ENCODE measurements at regions not wholly inside any gene's neighbourhood (a gene's known extent, or its start where the extent isn't known, plus 50 kb on each side); places are given as distances from the start of the nearest gene placed in this dataset.

DNA sequence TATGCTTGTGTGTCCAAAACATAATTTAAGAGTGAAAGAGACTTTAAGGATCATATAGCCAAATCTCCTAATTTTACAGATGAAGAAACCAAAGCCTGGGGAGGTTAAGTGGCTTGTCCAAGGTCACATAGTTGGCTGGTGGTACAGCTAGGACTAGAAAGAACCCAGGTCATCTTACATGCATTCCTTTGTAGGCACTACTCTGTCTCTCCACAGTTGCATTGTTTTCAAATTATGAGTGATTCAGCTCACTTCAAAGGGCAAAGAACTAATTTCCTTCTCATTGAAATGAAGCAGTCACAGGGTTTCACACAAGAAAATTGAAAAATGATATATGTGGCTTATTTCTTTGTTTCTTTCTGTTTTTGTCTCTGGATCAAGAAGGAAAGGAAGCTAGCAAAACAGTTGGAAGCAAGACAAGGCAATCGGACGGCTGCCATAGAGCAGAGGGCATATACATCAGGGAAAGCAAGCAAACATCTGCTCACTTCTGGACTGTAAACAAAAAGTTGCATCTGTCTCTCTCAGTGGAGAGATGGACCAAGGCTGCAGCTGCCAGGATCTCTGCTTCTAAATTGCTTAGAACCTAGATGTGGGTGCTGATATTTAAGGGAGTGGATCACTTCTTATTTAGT is 107.5 kb upstream of the AMOT start:
- Histone ChIP-seq H3K27me3 (peaks cover 0 to 9% of the 10 kb centered on the region in 2 donors), H3K27ac (no peak overlapping the region), H3K36me3 (no peaks in the 10 kb centered on the region), H3K4me1 (no peaks in the 10 kb centered on the region), H3K9me3 (no peaks in the 10 kb centered on the region), H3K4me3 (no peak overlapping the region)
- TF ChIP-seq, protein P1, sequence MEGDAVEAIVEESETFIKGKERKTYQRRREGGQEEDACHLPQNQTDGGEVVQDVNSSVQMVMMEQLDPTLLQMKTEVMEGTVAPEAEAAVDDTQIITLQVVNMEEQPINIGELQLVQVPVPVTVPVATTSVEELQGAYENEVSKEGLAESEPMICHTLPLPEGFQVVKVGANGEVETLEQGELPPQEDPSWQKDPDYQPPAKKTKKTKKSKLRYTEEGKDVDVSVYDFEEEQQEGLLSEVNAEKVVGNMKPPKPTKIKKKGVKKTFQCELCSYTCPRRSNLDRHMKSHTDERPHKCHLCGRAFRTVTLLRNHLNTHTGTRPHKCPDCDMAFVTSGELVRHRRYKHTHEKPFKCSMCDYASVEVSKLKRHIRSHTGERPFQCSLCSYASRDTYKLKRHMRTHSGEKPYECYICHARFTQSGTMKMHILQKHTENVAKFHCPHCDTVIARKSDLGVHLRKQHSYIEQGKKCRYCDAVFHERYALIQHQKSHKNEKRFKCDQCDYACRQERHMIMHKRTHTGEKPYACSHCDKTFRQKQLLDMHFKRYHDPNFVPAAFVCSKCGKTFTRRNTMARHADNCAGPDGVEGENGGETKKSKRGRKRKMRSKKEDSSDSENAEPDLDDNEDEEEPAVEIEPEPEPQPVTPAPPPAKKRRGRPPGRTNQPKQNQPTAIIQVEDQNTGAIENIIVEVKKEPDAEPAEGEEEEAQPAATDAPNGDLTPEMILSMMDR (IDR thresholded peaks at IDR 0.05): no peak
- TF ChIP-seq EP300 (IDR thresholded peaks at IDR 0.05) (no peak), POLR2A (IDR thresholded peaks at IDR 0.05) (no peak)
- WGBS, 2 donors: 7 to 69% methylated on average over 2 of the region's 2 CpGs
- DNase-seq (ENCODE audit: low spot score in 2 of 2): no peak

DNA sequence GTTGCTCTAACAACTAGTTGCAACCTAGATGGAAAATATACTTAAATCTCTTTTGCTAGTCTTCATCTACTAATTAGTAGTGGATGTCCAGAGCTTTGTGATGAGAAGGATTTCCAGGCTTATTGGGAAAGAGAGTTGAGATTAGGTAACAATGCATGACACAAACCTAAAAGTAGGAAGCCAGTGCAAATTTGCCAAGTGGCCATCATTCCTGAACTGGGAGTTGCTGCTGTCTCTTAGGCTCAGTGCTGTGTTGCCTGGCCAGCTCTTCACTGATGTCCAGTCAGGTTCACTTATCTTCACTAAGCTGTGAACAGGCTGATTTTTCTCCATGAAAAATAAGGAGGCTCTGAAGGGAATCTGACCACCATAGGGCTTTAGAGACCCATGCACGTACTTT is 105.6 kb upstream of the AMOT start:
- H3K27ac ChIP-seq: no peak overlapping the region
- H3K36me3 ChIP-seq: no peaks in the 10 kb centered on the region
- peaks cover 0 to 9% of the 10 kb centered on the region in 2 donors for H3K27me3 ChIP-seq
- H3K4me1 ChIP-seq: no peaks in the 10 kb centered on the region
- TF ChIP-seq EP300 (IDR thresholded peaks at IDR 0.05) (no peak), POLR2A (IDR thresholded peaks at IDR 0.05) (no peak)
- TF ChIP-seq, protein P1 (IDR thresholded peaks at IDR 0.05): no peak
- WGBS, 2 donors: 59 to 67% methylated on average over 1 of the region's 1 CpG
- DNase-seq (ENCODE audit: low spot score in 2 of 2): no peak
- H3K9me3 ChIP-seq: no peaks in the 10 kb centered on the region
- H3K4me3 ChIP-seq: no peak overlapping the region

DNA sequence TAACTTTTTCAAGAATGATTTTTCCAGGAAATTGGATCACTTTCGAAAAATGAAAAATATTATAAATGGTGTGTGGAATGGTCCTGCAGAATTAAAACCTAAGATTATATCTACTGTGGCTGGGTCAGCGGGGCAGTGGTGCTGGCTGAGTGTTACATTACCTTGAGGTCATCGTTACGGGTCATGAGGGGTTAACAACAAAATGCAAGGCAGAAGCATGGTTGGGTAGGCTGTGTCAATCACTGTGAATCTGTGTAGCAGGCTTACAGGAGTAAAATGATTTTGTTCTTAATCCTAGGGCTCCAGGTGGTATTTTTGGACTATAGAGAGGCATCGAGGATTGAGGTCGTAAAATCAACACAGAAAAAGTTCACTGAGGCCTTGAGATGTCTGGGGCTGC is 105.2 kb upstream of the AMOT start:
- Histone ChIP-seq H3K4me3 (no peak overlapping the region), H3K4me1 (no peaks in the 10 kb centered on the region), H3K27me3 (peaks cover 0 to 9% of the 10 kb centered on the region in 2 donors), H3K9me3 (no peaks in the 10 kb centered on the region), H3K27ac (no peak overlapping the region), H3K36me3 (no peaks in the 10 kb centered on the region)
- TF ChIP-seq EP300 (IDR thresholded peaks at IDR 0.05): no peak
- TF ChIP-seq, protein P1 (IDR thresholded peaks at IDR 0.05): no peak
- no peak for TF ChIP-seq POLR2A (IDR thresholded peaks at IDR 0.05)
- no peak for DNase-seq (ENCODE audit: low spot score in 2 of 2)
- 83 to 88% methylated on average over 6 of the region's 6 CpGs for WGBS, 2 donors

DNA sequence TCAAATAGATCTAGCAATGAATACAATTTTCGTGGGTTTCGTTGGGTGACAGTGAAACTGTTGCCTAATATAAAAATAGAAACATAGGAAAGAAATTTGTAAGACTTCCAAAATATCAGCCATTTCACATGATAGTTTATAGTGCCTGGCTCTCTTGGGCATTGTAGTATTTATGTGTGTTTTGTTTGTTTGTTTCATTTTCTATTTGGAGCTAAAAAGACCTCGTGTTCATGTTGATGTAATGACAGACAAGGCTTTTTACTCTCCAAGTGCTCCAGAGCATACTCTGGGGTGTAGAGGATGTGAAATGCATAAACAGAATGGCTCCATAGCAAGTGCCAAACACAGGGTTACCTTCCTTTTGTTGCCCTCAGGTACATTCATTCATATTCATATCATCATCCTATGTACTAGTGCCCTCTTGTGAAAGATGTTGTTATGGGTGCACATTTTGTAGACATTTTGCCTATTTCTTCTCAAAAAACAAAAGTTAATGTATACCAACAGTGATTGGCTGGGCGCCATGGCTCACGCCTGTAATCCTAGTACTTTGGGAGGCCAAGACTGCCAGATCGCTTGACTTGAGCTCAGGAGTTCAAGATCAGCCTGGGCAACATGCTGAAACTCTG is 100.7 kb upstream of the AMOT start:
- Histone ChIP-seq H3K4me1 (no peaks in the 10 kb centered on the region), H3K4me3 (peak overlapping the region in 2 of 4 donors; percentile 9 to 17)
- 38 to 39% methylated on average over 5 to 6 of the region's 6 CpGs for WGBS, 2 donors

DNA sequence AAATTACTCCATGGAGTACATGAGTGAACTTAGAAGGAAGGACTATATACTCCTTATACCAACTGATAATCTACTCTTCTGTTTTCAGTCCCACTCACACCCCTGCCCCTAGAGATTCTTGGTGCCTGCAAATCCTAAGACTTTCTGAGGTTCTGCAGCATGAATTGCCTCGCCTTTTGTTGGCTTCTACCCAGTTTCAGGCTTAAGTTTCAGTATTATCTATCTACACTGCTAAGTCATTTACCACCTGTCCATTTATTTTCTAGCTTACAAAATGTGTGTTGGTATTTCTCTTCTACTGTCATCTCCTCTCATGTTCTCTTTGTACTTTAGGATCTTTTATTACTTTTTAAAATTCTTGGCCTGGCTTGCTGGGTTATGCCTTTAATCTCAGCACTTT is 94.4 kb upstream of the AMOT start:
- 38 to 60% methylated on average over 1 of the region's 1 CpG for WGBS, 2 donors

More for the DNA sequence above, 100.7 kb upstream of the AMOT start:
- no peak for TF ChIP-seq EP300 (IDR thresholded peaks at IDR 0.05)
- TF ChIP-seq, protein P1 (IDR thresholded peaks at IDR 0.05): no peak
- TF ChIP-seq POLR2A (IDR thresholded peaks at IDR 0.05): no peak
- Histone ChIP-seq H3K27me3 (peaks cover 0 to 14% of the 10 kb centered on the region in 2 donors), H3K9me3 (no peaks in the 10 kb centered on the region), H3K27ac (no peak overlapping the region), H3K36me3 (no peaks in the 10 kb centered on the region)
- DNase-seq (ENCODE audit: low spot score in 2 of 2): no peak

More for the DNA sequence above, 94.4 kb upstream of the AMOT start:
- Histone ChIP-seq H3K36me3 (no peaks in the 10 kb centered on the region), H3K4me3 (no peak overlapping the region), H3K9me3 (no peaks in the 10 kb centered on the region), H3K27ac (no peak overlapping the region), H3K27me3 (peaks cover 0 to 16% of the 10 kb centered on the region in 2 donors), H3K4me1 (no peaks in the 10 kb centered on the region)
- DNase-seq (ENCODE audit: low spot score in 2 of 2): no peak
- TF ChIP-seq POLR2A (IDR thresholded peaks at IDR 0.05): no peak
- TF ChIP-seq, protein P1 (IDR thresholded peaks at IDR 0.05): no peak
- TF ChIP-seq EP300 (IDR thresholded peaks at IDR 0.05): no peak

Measured in tibial nerve (tissue), 4 donors.